ENCODE measurements at regions not wholly inside any gene's neighbourhood (a gene's known extent, or its start where the extent isn't known, plus 50 kb on each side); places are given as distances from the start of the nearest gene placed in this dataset.

GRCh38 chr5:17383526-17383925 is 114.5 kb upstream of the TAF11L2 start:
- no peak for TF ChIP-seq CTCF (IDR thresholded peaks at IDR 0.05; ENCODE audit: insufficient read depth, low read depth, low read length)
- DNase-seq (ENCODE audit: low read depth) = no peak
- no peak overlapping the region for H3K4me3 ChIP-seq (ENCODE audit: low read depth, low read length)

GRCh38 chr5:17384181-17384580 is 113.8 kb upstream of the TAF11L2 start:
- DNase-seq (ENCODE audit: low read depth) = no peak
- H3K4me3 ChIP-seq (ENCODE audit: low read depth, low read length) = no peak overlapping the region
- no peak for TF ChIP-seq CTCF (IDR thresholded peaks at IDR 0.05; ENCODE audit: insufficient read depth, low read depth, low read length)

- TF ChIP-seq CTCF (IDR thresholded peaks at IDR 0.05; ENCODE audit: insufficient read depth, low read depth, low read length) = no peak
- no peak for DNase-seq (ENCODE audit: low read depth)
- no peak overlapping the region for H3K4me3 ChIP-seq (ENCODE audit: low read depth, low read length)
These were observed 109.3 kb upstream of the TAF11L2 start for GRCh38 chr5:17388717-17389116.

GRCh38 chr5:17394086-17394485 is 103.9 kb upstream of the TAF11L2 start:
- no peak for TF ChIP-seq CTCF (IDR thresholded peaks at IDR 0.05; ENCODE audit: insufficient read depth, low read depth, low read length)
- DNase-seq (ENCODE audit: low read depth) = no peak
- H3K4me3 ChIP-seq (ENCODE audit: low read depth, low read length) = no peak overlapping the region

- peak; percentile 98 for DNase-seq (ENCODE audit: low read depth)
- TF ChIP-seq CTCF (IDR thresholded peaks at IDR 0.05; ENCODE audit: insufficient read depth, low read depth, low read length) = no peak
- no peak overlapping the region for H3K4me3 ChIP-seq (ENCODE audit: low read depth, low read length)
These were observed 102.7 kb upstream of the TAF11L2 start for GRCh38 chr5:17395106-17395880.

GRCh38 chr5:17396247-17396646 is 101.8 kb upstream of the TAF11L2 start:
- TF ChIP-seq CTCF (IDR thresholded peaks at IDR 0.05; ENCODE audit: insufficient read depth, low read depth, low read length) = no peak
- no peak overlapping the region for H3K4me3 ChIP-seq (ENCODE audit: low read depth, low read length)
- peak; percentile 75 for DNase-seq (ENCODE audit: low read depth)

- DNase-seq (ENCODE audit: low read depth) = peak; percentile 85
- no peak for TF ChIP-seq CTCF (IDR thresholded peaks at IDR 0.05; ENCODE audit: insufficient read depth, low read depth, low read length)
- H3K4me3 ChIP-seq (ENCODE audit: low read depth, low read length) = no peak overlapping the region
These were observed 99.6 kb upstream of the TAF11L2 start for GRCh38 chr5:17398431-17398830.

Data from fibroblast of villous mesenchyme (primary cell).